HG03025 (cell line): ENCODE measurements at regions not wholly inside any gene's neighbourhood (a gene's known extent, or its start where the extent isn't known, plus 50 kb on each side); places are given as distances from the start of the nearest gene placed in this dataset.

Source experiments
- ATAC-seq: cut with Tn5 transposase; IDR thresholded peaks from one replicate; pipeline ENCODE4 v1.9.1; 2021; ENCODE audit warnings: mild to moderate bottlenecking, moderate library complexity; ENCODE audit not compliant: unreplicated experiment, low FRiP score

- ATAC-seq: no peak
These were observed 197.0 kb upstream of the PRICKLE1 start for GRCh38 chr12:42786400-42787148.

GRCh38 chr12:42785944-42786343 is 196.4 kb upstream of the PRICKLE1 start:
- ATAC-seq: no peak

- no peak for ATAC-seq
These were observed 191.1 kb upstream of the PRICKLE1 start for GRCh38 chr12:42780671-42781070.

- ATAC-seq: no peak
These were observed 189.8 kb upstream of the PRICKLE1 start for GRCh38 chr12:42779186-42779859.

- ATAC-seq: no peak
These were observed 186.8 kb upstream of the PRICKLE1 start for GRCh38 chr12:42776396-42776795.

GRCh38 chr12:42774238-42774637 is 184.7 kb upstream of the PRICKLE1 start:
- ATAC-seq: no peak

- no peak for ATAC-seq
These were observed 180.7 kb upstream of the PRICKLE1 start for GRCh38 chr12:42770261-42770660.

GRCh38 chr12:42769455-42769854 is 179.9 kb upstream of the PRICKLE1 start:
- no peak for ATAC-seq

GRCh38 chr12:42767998-42768397 is 178.5 kb upstream of the PRICKLE1 start:
- ATAC-seq: no peak

- ATAC-seq: no peak
These were observed 177.9 kb upstream of the PRICKLE1 start for GRCh38 chr12:42767326-42767954.

GRCh38 chr12:42766754-42767153 is 177.2 kb upstream of the PRICKLE1 start:
- ATAC-seq: no peak

GRCh38 chr12:42766026-42766425 is 176.5 kb upstream of the PRICKLE1 start:
- no peak for ATAC-seq

- no peak for ATAC-seq
These were observed 174.1 kb upstream of the PRICKLE1 start for GRCh38 chr12:42763682-42764081.

- no peak for ATAC-seq
These were observed 172.9 kb upstream of the PRICKLE1 start for GRCh38 chr12:42762395-42762925.

GRCh38 chr12:42761601-42762350 is 172.2 kb upstream of the PRICKLE1 start:
- ATAC-seq: no peak

GRCh38 chr12:42761086-42761485 is 171.5 kb upstream of the PRICKLE1 start:
- no peak for ATAC-seq

- ATAC-seq: no peak
These were observed 171.0 kb upstream of the PRICKLE1 start for GRCh38 chr12:42760550-42760949.

- ATAC-seq: no peak
These were observed 170.2 kb upstream of the PRICKLE1 start for GRCh38 chr12:42759622-42760273.

- ATAC-seq: no peak
These were observed 169.3 kb upstream of the PRICKLE1 start for GRCh38 chr12:42758806-42759205.

- no peak for ATAC-seq
These were observed 168.1 kb upstream of the PRICKLE1 start for GRCh38 chr12:42757624-42758119.
